Inflammatory macrophage (primary cell): ENCODE measurements at regions not wholly inside any gene's neighbourhood (a gene's known extent, or its start where the extent isn't known, plus 50 kb on each side); places are given as distances from the start of the nearest gene placed in this dataset.
"Not testable (repeated sequence)": the region's sequence is repeated elsewhere in the genome, so short reads cannot be mapped to it uniquely, and the experiment has no call there.

Source experiments
- DNase-seq, 2 donors: peaks; one replicate each; pipeline ENCODE4 v3.0.0-alpha.2; 2020 to 2022

DNA sequence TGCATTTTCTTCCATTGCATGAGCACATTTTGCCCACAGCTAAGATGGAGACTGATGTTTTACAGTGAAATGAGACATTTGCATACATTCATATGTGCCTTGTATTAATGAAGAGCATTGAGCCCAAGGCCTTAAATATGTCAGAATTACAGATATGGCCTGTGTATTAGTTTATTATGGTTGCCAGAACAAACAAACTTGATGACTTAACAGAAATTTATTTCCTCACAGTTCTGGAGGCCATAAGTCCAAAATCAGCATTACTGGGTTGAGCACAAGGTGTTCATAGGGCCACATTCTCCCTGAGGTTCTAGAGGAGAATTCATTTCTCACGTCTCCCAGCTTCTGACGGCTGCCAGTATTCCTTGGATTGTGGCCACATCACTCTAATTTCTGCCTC is 302.6 kb upstream of the TGFBR2 start:
- DNase-seq: no peak

DNA sequence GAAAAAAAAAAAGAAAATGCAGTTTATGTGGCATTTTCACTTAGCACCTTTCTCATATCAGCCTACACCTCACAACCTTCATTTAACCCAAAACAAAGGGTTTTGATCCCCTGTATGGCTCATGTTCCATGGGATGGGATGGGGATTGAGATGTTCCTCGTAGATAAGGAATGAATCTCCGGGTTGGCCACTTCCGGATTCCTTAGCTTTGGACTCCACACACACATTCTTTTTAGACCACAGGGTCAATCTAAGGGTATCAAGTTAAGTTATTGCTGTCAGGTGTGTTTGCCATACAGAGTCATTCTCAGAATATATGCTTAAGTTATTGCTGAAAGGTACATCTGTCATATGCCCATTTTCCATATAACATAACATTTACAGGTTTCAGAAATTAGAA is 301.4 kb upstream of the TGFBR2 start:
- no peak for DNase-seq

DNA sequence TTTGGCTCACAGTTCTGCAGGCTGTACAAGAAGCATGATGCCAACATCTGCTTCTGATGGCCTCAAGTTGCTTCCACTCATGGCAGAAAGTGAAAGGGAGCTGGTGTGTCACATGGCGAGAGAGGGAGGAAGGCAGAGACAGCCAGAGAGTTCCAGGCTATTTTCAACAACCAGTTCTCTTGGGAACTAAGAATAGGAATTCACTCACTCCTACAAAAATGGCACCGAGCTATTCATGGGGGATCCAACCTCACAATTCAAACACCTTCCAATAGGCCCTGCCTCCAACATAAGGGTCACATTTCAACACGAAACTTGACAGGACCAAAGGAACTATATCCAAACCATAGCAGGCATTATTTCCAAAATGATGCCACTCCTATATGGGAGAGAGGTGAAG is 299.5 kb upstream of the TGFBR2 start:
- DNase-seq: no peak

DNA sequence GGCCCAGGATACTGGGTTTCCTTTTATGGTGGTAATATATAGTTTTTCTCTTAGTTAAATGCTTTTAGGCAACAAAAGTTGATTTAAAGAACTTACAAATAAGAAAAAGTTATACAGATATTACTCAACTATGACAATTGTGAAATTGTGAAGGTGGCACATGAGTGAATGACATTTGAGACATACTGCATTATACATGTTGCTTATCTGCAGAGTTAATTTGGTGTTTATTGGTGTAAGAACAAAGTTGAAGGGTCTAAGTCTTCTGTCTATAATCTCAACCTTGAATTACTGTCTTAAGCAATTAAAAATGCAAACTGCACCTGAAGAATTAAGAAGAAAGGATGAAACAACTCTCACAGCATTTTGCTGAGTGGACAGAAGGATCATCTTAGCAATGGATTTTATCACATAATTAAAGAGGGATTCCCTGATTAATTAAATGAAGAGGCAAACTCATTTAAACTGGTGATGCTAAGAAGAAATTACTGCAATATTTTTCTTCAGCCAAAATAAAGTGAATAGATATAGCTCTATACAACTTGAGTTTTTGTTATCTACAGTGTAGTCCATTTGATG is 298.9 kb upstream of the TGFBR2 start:
- peak in 1 of 2 donors; percentile 29 for DNase-seq

DNA sequence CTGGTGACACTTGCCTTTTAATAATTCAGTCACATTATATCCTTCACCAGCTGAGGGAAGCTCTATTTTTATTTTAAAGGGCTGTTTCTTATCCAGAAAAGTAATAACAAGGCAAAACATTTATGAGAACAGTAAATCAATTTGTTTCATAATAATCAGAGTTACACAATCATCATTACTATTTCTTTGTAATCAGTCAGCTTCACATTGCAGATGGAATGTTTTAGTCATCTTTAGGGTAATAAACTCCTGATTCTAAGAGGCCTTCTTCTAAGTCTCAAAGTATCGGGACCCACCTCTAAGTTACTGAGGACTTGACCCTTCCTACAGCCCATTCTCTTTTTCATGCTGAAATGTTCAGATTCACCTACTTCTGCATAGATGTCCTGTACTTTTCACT is 298.3 kb upstream of the TGFBR2 start:
- peak in 1 of 2 donors; percentile 18 for DNase-seq

DNA sequence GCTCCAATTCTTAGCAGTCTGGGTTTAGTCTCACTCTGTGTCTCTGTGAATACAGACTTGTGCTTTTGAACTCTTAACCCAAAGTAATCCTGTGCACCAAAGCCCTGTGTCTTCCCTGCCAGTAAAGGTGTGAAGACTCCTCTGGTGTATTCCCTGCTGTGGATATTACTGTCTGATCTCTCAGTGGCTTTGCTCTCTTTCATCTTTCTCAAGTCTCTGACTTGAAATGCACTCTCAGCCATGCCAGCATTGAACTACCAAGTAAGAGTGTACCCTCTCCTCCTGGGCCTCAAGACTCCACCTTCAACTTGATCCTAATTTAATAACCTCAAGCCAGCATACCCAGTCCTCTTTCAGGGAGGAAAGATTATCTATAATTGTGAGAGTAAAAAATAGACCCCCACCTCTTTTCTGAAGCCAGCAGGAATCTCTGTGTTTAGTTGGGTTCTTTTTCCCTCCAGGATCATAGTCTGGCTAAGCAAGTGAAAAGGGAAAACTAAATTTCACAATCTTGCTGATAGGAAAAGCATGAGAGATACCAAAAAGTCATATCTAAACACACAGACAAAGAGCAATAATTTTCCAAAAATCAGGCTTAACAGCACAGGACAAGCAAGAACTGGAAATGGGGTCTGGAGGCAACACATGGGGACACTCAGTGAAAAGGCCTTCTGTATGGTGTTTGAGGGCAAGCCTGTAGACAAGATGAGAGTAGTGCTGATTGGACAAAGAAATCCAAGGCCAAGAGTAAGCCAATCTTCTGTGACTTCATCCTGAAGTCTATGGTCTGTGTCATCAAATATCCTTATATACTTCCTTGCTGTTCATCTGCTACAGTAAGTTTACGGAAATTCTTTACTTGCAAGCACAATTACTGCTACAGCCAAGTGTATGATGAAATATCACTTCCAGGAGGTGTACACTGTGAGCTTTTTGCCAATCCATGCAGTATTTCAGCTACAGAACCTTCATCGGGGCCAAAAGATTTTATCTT is 296.1 kb upstream of the TGFBR2 start:
- DNase-seq: no peak

DNA sequence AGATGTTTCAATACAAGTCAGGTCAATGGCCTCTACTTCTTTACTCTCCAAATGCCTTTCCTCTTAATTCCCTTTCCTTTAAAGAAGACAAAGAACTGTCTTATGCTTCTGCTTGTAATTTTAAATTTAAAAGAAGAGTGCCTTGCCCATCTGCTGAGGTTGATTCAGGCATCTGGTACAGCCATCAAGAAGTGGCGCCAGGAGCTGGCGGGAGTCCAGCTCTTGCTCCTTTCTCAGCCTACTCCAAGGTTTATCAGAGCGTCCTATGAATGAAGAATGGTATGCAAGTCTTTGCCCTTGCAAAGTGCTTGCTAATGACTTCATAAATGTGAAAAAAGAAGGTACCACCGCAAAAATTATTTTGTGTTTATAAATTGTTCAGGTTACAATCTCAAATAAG is 294.6 kb upstream of the TGFBR2 start:
- DNase-seq: no peak

DNA sequence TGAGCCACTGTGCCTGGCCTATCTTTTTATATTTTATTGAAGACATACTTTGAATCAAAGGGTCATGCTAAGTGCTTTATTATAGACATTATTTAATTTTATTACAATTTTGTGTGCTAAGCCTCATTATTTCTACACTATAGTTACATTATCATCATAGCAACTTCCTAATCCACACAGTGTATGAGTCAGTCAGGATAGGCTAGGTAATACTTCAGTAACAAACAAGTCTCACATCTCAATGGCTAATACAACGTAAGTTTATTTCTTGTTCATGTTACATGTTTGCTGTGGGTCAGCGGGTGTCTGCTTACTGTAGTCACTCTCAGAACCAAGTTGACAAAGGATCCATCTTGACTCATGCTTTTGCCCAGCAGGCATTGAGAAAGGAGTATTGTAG is 292.6 kb upstream of the TGFBR2 start:
- no peak for DNase-seq

DNA sequence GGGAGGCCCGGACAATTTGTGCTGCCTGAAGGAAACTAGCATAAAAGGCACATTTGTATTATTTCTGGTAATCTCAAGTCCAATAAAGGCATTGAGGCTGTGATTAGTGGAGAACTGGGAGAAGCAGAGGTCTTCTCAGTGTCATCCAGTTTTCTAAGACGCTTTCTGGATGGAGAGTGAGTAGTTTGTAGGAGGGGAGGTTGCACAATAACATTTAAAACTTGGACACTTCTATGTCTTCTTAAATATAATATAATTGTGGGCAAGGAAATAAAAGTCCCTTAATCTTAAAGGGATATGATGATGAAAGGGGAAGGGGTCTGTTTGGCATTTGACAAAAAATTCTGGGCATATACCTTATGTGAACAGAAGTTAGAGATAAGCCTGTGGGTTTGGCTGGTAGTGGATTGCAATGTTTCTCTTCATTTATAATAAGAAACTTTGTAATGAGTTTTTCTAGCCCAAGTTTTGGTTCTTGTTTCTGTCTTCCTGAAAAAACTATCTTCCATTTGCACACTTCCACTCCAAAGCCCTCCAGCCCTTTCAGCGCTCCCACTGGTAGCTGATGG is 291.6 kb upstream of the TGFBR2 start:
- DNase-seq: no peak

DNA sequence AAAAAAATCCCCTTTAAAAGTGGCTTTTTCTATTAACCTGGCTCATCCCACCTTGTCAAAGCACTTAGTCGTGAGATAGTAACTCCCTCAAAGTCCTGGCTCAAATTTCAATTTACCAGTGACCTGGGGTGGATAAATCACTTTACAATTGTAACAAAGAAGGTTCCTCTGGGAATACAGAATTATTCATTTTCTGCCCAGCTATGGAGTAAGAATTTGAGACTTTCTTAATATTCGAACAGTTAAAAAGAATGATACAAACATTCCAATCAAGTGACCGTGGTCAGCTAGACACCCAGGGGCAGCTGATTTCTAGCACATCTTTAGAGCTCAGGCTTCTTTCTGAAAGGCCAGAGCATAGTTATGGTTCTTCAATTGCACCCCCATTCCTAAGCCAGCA is 291.0 kb upstream of the TGFBR2 start:
- DNase-seq: no peak

DNA sequence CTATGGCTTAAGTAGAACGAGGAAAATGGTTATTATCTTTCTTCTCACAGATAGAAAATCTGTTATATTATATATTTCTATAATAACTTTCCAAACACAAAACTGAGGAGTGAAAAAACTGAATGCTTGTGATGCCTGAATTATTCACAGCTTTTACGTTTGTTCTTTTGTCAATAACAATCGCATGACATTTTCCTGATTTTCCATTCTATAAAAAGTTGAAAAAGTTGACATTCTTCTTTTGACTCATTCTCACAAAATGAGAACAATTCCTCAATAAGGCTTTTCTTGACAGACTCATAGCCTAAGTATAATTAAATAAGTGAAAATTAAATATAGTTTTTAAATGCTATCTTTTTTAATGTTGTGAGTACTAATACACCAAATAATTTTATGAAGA is 288.8 kb upstream of the TGFBR2 start:
- DNase-seq: no peak

DNA sequence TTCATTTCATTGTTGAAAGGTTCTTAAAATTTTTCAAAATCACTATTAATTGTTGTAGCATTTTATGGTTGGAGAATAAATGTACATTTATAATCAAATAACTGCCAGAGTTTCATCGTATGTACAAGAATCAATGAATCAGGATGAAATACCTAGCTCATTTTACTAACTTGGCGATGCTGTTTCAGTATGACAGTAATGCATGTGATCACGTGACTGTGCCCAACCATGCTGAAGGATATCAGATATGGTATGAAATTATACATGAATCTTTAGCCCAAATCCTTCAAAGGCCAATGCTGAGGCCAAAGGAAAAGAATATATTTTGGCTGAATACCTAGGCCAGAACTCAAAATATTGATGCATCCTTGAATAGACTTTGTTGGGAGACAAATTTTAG is 288.3 kb upstream of the TGFBR2 start:
- no peak for DNase-seq

DNA sequence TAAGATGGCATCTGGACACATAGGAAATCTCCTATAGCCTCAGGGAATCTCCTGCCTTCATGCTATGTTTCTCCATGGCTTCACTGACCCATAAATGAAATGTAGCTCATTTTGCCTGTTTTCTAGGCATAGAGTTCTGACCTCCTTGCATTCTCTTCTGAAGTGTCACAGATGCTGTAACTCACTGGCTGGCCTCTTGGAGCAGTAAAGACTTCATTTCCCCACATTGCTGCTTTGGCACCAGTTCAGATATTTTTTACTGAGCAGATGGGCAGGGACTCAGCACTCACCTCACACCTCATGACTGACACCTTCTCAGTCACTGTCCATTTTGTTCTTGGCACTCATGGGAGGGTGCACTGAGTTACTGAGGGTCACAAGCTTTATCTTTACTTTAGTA is 286.7 kb upstream of the TGFBR2 start:
- peak; percentile 33 to 40 for DNase-seq

DNA sequence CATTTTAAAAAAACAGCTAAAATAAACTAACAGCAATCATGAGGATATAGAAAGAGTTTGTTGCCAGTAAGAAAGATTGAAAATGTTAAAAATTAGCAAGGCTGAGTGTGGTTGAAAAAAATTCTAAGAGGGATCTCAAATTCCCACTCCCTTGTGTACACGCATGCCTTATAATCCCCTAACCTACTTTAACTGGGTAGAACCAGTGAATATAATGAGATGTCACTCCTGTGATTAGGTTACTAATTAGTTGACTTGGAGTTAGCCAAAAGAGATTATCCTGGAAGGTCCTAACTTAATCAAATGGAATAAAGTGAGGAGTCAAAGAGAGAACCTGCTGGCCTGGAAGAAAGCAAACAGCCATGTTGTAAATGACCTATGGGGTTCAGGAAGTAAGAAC is 286.0 kb upstream of the TGFBR2 start:
- DNase-seq: no peak

DNA sequence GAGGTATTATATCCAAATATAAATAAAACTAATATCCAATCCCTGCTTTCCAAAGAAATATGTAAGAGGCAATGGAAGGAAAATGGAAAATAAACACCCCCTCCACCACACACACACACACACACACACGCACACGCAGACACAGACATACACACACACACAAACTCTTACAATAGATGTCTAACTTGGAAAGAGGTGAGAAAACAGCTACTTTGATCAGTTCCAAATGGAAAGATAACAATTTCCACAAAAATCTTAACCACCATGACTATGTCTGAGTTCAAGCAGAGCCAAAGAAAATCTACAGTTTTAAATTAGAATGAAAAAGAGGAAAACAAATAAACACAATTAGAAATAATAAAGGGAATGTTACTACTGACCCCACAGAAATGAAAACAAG is 285.3 kb upstream of the TGFBR2 start:
- DNase-seq: no peak

DNA sequence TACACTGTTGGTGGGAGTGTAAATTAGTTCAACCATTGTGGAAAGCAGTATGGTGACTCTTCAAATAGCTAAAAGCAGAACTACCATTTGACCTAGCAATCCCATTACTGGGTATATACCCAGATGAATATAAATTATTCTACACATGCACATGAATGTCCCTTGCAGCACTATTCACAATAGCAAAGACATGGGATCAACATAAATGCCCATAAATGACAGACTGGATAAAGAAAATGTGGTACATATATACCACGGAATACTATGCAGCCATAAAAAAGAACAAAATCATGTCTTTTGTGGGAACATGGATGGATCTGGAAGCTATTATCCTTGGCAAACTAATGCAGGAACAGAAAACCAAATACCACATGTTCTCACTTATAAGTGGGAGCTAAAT is 282.8 kb upstream of the TGFBR2 start:
- not testable (repeated sequence) for DNase-seq

DNA sequence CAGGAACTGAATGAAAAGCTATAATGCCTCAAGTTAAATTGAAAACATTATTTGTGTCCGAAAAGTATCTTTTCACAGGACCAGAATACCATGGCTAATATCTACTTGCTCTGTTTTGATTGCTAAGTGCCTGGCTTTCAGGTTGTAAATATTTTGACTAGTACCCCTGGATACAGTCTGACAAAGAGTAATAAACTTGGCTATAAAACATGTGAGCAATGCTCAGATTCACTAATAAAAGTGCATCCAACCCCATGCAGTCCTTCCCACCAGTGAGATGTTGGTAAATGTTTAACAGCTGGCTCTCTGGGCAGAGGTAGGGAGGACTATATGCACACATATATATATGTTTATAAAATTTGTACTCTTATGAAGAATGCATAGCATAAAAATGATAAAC is 281.8 kb upstream of the TGFBR2 start:
- DNase-seq: no peak

DNA sequence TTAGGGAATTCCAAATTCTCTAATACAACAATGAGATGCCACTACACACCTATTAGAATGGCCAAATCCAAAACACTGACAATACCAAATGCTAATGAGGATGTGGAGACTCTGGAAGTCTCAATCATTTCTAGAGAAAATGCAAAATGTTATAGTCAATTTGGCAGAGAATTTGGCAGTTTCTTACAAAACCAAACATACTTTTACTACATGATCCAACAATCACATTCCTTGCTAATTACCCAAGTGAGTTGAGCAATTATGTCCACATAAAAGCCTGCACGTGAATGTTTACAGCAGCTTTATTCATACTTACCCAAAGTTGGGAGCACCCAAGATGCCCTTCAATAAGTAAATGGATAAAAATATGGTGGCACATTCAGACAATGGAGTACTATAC is 278.4 kb upstream of the TGFBR2 start:
- DNase-seq: not testable (repeated sequence)

DNA sequence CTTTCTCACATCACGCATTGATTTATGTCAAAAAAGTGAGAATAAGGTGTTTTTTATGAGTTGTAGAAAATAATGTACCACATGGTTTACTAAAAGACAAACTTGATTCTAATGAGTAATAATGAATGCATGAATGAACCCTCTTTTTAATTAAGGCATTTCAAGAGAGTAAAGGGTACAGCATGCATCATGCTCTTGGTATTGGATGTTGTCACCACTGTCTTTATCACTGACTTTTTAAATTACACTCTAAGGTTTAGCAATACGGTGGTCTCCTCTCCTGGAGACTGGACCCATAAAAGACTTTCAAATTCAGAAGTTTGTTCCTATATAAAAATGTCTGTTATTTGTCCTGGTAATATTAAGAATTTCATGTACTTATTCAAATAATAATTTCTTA is 277.5 kb upstream of the TGFBR2 start:
- DNase-seq: not testable (repeated sequence)

DNA sequence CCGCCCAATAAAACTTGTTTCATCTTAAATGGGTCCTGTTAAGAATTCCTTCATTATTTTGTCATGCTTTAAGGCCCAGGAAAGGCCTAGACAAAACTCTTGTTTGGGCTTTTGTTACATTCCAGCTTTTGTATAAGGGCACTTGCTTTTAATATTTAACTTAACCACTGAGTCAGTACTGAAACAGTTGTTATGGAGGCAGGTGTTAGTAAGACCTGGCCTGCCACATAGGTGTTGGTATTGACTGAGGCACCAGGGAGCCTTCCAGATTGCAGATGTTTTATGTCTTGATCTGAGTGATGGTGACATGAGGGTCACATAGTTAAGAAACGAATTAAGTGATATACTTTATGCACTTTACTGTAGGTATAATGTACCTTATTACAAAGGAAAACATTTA is 274.9 kb upstream of the TGFBR2 start:
- no peak for DNase-seq

DNA sequence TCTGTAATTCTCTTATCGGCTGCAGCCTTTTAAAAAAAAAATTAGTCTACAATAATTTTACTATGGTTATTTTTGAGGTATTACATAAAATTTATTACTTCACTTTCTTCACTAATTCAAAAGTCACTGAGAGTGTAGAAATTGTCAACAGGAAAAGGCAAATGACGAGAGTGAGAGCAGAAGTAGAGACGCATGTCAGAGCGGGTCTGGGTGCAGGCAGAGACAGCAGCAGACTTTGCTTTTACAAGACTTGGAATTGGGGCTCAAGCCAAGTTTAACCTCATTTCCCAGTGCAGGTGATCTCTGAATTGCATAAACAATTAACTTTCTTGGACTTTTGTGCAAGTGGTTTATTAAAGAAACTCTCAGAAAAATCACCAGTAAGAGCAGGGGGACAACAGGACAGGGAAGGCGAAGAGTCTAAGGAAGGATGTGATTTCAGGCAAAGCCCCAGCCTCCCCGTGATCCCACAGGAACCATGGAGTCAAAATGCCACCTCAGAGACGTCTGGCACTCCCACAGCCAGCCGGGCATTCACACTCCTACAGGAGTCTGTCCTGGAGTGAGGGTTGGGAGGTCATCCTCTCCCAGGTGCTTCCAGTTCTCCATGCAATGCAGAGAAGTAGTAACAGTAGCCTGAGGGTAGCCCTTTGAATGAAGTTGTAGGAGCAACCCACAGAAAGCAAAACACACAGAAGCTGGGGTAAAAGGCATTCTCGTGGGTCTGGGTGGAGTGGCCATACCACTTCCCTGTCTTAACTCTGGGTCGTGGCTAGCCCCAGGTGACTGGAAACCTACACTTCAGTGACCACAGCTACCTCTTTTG is 274.0 kb upstream of the TGFBR2 start:
- DNase-seq: peak; percentile 10 to 42

DNA sequence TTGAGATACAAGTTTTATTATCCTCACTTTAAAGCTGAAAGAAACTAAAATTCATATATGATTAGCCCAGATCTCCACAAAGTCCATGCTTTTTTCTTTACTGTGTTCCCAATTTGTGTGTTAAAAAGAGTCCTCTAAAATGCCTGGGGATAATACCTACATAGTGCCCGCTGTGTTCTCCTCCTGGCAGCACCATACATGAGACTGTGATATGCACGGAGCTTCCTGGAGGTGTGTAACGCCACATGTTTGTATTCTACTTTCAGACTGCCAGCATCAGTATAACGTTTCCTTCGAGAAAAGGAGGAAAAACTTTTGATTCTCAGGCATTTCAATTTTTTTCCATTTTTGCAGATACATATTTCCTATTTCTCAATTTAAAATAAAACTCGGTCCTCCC is 273.3 kb upstream of the TGFBR2 start:
- no peak for DNase-seq

DNA sequence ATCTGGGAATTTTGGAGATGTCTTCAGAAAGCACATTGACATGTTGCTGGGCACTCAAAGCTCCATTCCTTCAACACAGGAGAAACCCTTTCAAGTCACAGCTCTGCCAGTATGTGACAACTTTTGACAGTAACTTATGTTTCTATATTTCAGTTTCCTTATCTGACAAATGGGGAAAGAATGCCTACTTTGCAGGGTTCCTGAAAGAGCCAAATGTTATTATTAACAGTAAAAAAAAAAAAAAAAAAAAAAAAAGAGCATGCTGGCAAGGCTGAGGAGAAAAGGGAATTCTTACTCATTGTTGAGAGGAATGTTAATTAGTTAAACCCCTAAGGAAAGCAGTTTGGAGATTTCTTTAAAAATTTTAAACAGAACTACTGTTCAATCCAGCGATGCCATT is 272.5 kb upstream of the TGFBR2 start:
- DNase-seq: no peak
